ENCODE measurements at regions not wholly inside any gene's neighbourhood (a gene's known extent, or its start where the extent isn't known, plus 50 kb on each side); places are given as distances from the start of the nearest gene placed in this dataset.

DNA sequence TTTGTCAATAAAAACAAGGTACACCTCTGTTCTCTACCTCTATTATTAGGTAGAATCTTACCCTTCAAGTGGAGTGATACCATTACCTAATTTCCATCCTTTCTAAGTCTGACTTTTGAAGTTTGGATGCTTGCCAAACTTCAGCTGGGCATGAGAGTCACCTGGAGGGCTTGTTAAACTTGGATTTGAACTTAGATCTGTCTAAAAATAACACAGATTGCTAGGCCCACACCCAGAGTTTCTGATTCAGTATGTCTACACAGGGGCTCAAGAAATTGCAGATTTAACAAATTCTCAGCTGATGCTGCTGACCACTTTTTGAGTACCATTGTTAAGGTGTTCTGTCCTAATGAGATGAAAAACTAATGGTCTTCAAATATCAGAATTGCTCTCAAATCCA, 512.2 kb downstream of the LMO7 start:
- no peak overlapping the region for H2BK120ac ChIP-seq (replicated peaks; ENCODE audit: low read depth, low read length)
- no peak overlapping the region for H2AFZ ChIP-seq (ENCODE audit: low read length)
- H3K27me3 ChIP-seq (replicated peaks in 1 of 4; ENCODE audit: control insufficient read depth in 3 of 4, extremely low read depth in 1 of 4, insufficient read depth in 3 of 4, low read length in 3 of 4), result no peaks in the 10 kb centered on the region
- H3K9ac ChIP-seq (replicated peaks in 1 of 4; ENCODE audit: extremely low read depth in 1 of 4, low read depth in 3 of 4, low read length in 3 of 4), result no peak overlapping the region
- no peaks in the 10 kb centered on the region for H3K9me3 ChIP-seq (ENCODE audit: insufficient read depth in 2 of 2, low read depth in 1 of 2, low read length in 1 of 2)
- TF ChIP-seq ZNF274 (IDR thresholded peaks at IDR 0.05; ENCODE audit: borderline replicate concordance, extremely low read depth, low read length) (no peak), RXRA (IDR thresholded peaks at IDR 0.05; ENCODE audit: insufficient read depth, low read depth, low read length) (no peak), BCL11A (IDR thresholded peaks at IDR 0.05; ENCODE audit: low read depth in 2 of 2, low read length in 2 of 2) (no peak), TAF7 (optimal IDR thresholded peaks at IDR 0.05; ENCODE audit: borderline replicate concordance, low read depth, low read length) (no peak)
- no peaks in the 10 kb centered on the region for H3K79me1 ChIP-seq (ENCODE audit: low read depth, low read length)
- no peak overlapping the region for H4K91ac ChIP-seq (replicated peaks; ENCODE audit: insufficient read length, low read length)
- DNase-seq (ENCODE audit: low read depth in 1 of 2, low spot score in 2 of 2) (no peak), FAIRE-seq (no peak)
- no peak overlapping the region for H3K14ac ChIP-seq (ENCODE audit: insufficient read length)
- H2BK12ac ChIP-seq (ENCODE audit: low read depth, low read length), result no peak overlapping the region
- no peak overlapping the region for H2BK15ac ChIP-seq (ENCODE audit: low read length)
- H3K4me1 ChIP-seq (replicated peaks in 1 of 4; ENCODE audit: control insufficient read depth in 3 of 4, insufficient read depth in 4 of 4, low read length in 3 of 4), result no peaks in the 10 kb centered on the region
- POLR2A ChIA-PET (ENCODE audit: partially characterized antibody), result no interaction called here
- H3K36me3 ChIP-seq (ENCODE audit: control insufficient read depth in 2 of 4, insufficient read depth in 4 of 4, low read length in 3 of 4), result no peaks in the 10 kb centered on the region
- H3K79me2 ChIP-seq (ENCODE audit: control insufficient read depth in 1 of 2, insufficient read depth in 2 of 2, low read length in 2 of 2), result no peaks in the 10 kb centered on the region
- no peak overlapping the region for H3K4me2 ChIP-seq (ENCODE audit: insufficient read depth in 1 of 2, low read depth in 2 of 2, low read length in 2 of 2)
- no peak overlapping the region for H3K18ac ChIP-seq (ENCODE audit: extremely low read depth, low read length)
- no peak overlapping the region for H2BK5ac ChIP-seq (ENCODE audit: low read depth, low read length)
- H3K4me3 ChIP-seq (ENCODE audit: extremely low read depth in 1 of 4, insufficient read depth in 2 of 4, low read depth in 3 of 4, low read length in 4 of 4), result no peak overlapping the region
- H2AK5ac ChIP-seq (ENCODE audit: low read depth, low read length), result no peak overlapping the region
- CTCF ChIA-PET (ENCODE audit: partially characterized antibody), result interaction anchor here (0.6 to 1.3 kb wide), 3 partner anchors 20 to 762 kb away, joined by 3 to 5 read pairs (median 4); no protein-coding TSS in a partner anchor
- H3K4ac ChIP-seq (replicated peaks; ENCODE audit: insufficient read length, low read depth, low read length), result no peak overlapping the region
- H3K23me2 ChIP-seq (ENCODE audit: low read depth, low read length), result no peaks in the 10 kb centered on the region
- H4K20me1 ChIP-seq (replicated peaks in 1 of 2; ENCODE audit: control insufficient read depth in 1 of 2, insufficient read depth in 2 of 2, low read length in 2 of 2), result no peaks in the 10 kb centered on the region
- no peak overlapping the region for H3K56ac ChIP-seq (replicated peaks; ENCODE audit: insufficient read length, low read depth, low read length)
- H3K27ac ChIP-seq (ENCODE audit: low read depth, low read length), result no peak overlapping the region
- H4K5ac ChIP-seq (ENCODE audit: insufficient read length, low read depth, low read length), result no peak overlapping the region
- no peak overlapping the region for H3K23ac ChIP-seq (ENCODE audit: insufficient read length)
- no peak overlapping the region for H2BK20ac ChIP-seq (ENCODE audit: low read length)
- no peak overlapping the region for H4K8ac ChIP-seq (ENCODE audit: extremely low read depth, insufficient read depth, low read length)

Data from H1 (cell line).